HG02759 (cell line): ENCODE measurements at regions not wholly inside any gene's neighbourhood (a gene's known extent, or its start where the extent isn't known, plus 50 kb on each side); places are given as distances from the start of the nearest gene placed in this dataset.
"Not testable (repeated sequence)": the region's sequence is repeated elsewhere in the genome, so short reads cannot be mapped to it uniquely, and the experiment has no call there.

ENCODE experiments used
- ATAC-seq: cut with Tn5 transposase; IDR thresholded peaks from one replicate; pipeline ENCODE4 v1.9.1; 2021; ENCODE audit warnings: mild to moderate bottlenecking, moderate library complexity; ENCODE audit not compliant: unreplicated experiment

DNA sequence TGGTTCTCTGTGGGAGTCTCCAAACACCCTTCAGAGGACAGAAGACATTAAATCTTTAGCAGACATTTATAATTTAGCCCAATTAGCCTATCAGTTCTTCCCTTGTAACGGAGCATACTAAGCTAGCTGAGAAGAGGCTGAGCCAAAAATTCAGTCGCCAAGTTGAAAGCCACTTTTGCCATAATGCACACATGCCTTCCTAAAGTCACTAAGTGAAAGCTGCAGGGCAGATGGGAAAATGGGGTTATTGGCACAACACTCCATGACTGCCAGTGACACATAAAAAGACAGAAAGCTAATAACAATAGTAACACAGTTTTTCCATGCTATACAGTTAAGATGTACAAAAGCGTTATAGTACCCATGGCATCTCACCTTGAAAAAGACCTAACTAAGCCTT lies 176.2 kb downstream of the DIRAS2 start:
- ATAC-seq, result no peak

GRCh38 chr9:90469435-90469834 lies 173.2 kb downstream of the DIRAS2 start:
- ATAC-seq, result no peak

GRCh38 chr9:90469865-90470387 lies 172.7 kb downstream of the DIRAS2 start:
- ATAC-seq, result no peak

DNA sequence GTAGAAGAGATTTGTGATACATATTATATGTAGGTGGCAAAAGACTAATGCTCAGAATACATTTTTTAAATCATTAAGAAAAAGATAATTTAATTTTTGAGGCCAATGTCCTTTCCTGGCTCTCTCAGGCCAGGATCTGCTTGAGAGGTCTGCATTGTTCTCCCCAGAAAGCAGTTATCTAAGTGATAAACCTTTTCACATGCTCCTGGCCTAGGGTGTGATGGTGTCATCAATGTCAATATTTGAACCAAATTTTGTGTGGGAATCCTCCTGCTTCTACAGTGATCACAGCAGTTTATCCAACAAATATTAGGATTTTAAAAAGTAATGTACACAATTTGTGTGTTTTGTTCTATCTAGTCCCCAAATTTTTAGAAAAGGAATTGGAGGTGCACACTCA lies 166.6 kb downstream of the DIRAS2 start:
- no peak for ATAC-seq

DNA sequence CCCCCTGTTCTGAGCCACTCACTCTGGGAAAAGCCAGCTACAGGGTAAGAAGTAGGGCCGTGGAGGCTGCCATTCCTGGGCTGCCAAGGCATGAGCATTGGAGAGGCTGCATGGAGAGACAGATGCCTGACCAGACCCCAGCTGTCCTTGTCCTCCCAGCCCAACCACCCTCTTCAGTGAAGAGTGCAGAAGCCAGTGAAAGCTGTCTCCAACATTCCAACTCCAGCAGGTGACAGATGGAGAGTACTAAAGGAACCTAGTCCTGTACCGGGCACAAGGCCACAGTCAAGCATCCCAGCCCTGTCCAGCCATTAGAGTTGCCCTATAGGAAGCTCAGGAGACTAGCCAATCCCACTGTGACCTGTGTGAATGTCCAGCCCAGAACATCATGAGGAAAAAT lies 165.1 kb downstream of the DIRAS2 start:
- ATAC-seq, result no peak

DNA sequence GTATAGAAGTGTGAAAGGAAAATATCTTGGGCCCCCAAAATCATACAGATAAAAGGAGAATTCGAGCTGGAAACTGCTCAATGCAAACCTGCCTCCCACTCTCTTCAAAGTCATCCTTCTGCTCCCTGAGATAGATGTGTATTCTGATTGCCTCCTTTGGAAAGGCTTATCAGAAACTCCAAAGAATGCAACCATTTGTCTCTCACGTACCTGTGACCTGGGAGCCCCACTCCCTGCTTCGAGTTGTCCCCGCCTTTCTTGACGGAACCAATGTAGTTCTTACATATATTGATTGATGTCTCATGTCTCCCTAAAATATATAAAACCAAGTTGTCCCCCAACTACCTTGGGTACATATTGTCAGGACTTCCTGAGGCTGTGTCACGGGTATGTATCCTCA lies 163.8 kb downstream of the DIRAS2 start:
- no peak for ATAC-seq

GRCh38 chr9:90485028-90485427 lies 157.6 kb downstream of the DIRAS2 start:
- ATAC-seq, result no peak

DNA sequence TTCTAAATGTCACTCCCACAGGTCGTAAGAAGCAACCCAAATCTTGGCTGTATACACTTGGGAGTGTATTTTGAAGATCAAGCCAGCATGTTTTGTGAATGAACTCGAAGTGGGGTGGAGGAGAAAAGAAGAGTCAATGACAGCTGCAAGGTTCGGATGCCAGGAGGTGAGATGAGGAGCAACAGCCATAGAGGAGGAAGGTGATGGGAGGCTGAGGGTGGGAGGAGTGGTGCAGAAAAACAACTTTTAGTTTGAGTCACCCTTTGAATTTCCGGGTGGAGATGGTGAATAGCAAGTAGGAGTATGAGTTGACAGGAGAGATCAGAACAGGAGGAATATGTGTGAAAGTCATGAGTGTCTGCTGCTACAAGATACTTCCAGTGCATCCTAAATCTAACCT lies 153.6 kb downstream of the DIRAS2 start:
- ATAC-seq, result no peak

- no peak for ATAC-seq
Observed at GRCh38 chr9:90499761-90500160, 142.9 kb downstream of the DIRAS2 start.

- no peak for ATAC-seq
Observed at GRCh38 chr9:90502134-90502533, 140.5 kb downstream of the DIRAS2 start.

DNA sequence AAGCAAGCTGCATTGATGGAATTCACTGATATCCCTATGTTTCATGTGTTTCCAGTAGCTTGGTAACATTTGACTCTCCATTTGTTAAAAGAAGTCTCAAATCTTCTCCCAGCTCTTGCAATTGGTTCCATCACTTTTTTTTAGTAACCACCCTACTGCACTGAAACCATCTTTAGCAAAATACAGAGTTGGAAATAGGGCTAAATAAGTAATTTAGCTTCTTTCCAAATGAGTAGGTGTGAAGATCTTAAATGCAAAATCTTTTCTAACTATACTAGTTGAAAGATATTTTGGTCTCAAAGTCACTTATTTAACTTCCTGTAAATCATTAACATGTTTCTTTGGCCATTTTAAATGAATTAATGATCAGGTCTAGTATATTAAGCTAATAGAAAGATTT lies 138.1 kb downstream of the DIRAS2 start:
- ATAC-seq, result peak; percentile 53

GRCh38 chr9:90505695-90506094 lies 136.9 kb downstream of the DIRAS2 start:
- ATAC-seq, result no peak

- not testable (repeated sequence) for ATAC-seq
Observed at GRCh38 chr9:90506402-90506801, 136.2 kb downstream of the DIRAS2 start.

DNA sequence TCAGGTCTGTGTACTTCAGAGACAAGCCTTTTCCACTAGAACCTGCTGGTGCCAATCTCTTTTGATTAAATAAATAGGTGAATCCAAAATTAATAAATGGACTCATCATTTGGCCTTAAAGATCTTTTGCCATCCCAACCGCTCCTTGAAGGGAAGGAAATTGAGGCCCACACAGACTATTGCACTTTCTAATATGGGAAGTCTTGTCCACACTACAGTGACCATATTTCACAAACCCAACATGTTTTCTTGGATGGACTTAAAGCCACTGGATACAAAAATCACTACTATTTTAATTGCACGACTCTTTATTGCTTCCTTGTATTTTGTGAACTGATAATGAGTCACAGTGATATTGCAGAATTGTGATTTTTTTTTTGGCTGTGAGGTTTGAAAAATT lies 135.0 kb downstream of the DIRAS2 start:
- no peak for ATAC-seq

DNA sequence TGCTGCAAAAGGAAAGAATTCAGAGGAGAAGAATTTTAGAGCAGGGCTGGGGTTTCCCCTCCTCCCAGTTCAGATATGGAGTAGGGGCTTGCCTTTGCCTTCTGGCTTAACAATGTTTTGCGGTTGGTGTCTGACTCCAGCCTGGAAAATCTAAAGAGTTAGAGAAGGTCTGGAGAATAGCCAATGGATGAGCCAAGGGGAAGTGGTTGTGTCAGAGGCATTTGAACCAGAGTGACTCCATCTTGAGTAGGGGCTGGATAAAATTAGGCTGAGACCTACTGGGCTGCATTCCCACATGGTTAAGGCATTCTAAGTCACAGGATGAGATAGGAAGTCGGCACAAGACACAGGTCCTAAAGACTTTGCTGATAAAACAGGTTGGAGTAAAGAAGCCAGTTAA lies 133.7 kb downstream of the DIRAS2 start:
- ATAC-seq, result no peak

DNA sequence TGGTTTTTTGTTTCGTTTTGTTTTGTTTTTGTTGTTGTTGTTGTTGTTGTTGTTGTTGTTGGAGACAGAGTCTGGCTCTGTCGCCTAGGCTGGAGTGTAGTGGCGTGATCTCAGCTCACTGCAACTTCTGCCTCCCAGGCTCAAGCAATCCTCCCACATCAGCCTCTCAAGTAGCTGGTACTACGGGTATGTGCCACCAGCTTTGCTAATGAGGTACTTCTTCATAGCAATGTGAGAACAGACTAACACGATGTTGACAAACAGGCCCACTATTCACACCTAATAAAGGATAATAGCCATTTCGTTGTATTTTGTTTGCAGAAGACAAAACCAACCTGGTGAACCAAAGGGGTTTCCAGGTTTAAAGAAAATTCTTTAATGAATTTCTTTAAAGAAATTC lies 130.9 kb downstream of the DIRAS2 start:
- ATAC-seq, result no peak

- no peak for ATAC-seq
Observed at GRCh38 chr9:90514877-90515276, 127.7 kb downstream of the DIRAS2 start.

DNA sequence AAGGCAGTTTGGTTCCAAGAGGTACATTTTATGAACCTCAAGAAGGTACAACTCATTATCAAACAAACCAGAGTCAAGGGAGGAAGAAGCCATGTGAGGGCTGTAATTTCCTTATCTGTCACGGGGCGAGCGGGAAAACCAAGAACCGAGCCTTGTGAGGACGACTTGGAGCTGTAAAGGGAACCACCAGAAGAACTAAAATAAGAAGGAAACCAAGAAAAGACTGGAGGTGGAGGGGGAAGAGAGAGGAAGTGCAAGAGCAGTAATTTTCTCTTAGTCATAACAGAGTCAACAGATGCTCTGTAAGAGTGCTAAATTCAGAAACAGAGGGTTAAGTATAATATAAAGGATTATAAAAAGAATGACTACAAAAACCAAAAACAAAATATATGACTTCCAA lies 127.1 kb downstream of the DIRAS2 start:
- no peak for ATAC-seq

DNA sequence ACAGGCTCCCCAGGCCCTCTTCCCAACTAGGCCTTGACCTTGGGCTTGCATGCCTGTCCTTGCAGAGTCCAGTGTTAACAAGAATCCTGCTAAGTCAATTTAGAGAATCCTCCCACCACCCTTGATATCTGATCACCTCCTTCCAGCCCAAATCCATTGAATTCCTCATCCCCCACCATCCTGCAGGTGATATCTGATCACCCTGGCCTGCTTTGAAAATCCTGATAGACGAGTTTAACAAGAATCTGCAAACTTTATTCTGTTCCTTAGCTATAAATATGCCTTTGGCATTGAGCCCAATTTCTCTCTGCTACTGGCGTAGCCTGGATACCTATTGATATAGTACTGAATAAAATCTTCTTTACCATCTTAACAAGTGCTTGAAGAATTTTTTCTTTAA lies 125.5 kb downstream of the DIRAS2 start:
- no peak for ATAC-seq

DNA sequence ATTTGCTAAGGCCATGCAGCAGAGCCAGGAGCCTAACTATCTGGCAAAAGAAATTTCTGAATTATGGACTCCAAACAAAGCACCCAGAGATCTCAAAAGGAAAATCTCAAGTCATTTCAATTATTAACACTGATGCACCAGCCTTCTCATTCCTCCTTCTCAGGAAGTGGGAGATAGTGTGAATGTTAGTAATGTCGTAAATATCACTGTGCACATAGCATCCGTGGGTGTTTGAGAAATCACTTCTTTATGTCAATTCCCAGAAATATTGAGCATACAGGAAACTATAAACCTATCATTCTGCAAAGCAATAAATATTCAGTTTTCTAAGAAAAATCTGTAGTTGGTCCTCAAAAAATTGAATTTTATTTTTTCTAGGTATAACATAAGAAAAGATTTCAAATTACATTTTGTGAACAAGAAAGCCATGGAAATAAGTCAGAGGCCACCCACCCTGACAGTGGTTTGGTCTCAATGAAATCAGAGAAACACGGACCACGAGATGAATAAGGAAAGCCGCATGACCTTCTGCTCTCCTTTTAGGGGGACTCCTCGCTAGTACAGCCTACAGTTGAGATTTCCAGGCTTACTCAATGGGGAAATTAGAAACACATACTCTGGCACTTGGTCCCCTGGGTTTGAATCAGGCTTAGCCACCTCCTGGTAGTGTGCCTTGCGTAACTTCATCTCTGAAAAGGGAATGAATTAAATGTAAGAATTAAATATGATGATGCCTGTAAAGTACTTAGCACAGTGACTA lies 120.6 kb downstream of the DIRAS2 start:
- ATAC-seq, result no peak

DNA sequence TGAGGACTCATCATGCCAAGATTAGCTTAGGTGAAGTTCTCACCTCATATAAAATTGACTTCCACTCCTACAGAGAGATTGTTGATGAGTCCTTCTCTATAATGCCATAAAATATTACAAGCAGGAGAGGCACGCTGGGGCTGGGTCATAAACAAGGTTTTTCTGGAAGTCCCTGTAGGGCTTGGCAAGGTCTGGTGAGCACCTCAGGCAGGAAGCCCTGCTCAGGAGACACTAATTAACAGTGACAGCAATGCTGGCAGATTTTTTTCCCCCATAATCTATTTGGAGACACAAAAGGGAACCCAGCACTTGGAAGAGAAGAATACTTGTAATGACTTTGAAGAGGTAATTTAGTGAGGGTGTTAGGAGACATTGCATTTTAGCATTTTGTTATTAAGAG lies 118.7 kb downstream of the DIRAS2 start:
- no peak for ATAC-seq

- no peak for ATAC-seq
Observed at GRCh38 chr9:90526386-90526785, 116.2 kb downstream of the DIRAS2 start.

GRCh38 chr9:90536094-90536493 lies 106.5 kb downstream of the DIRAS2 start:
- not testable (repeated sequence) for ATAC-seq
